HCT116 (cell line): ENCODE measurements at regions not wholly inside any gene's neighbourhood (a gene's known extent, or its start where the extent isn't known, plus 50 kb on each side); places are given as distances from the start of the nearest gene placed in this dataset.

Source experiments
- CEBPB ChIP-seq: IDR thresholded peaks from 2 replicates; pipeline ENCODE4 v1.6.1; 2012; ENCODE audit warnings: low read depth
- EZH2 ChIP-seq: fragments of 200-600 bp; sonication (generic); IDR thresholded peaks from 2 replicates; pipeline ENCODE4 v1.6.1; 2017; ENCODE audit warnings: antibody characterized with exemption, mixed run types
- POLR2A ChIP-seq: IDR thresholded peaks from 2 replicates; pipeline ENCODE4 v1.7.0; 2011; ENCODE audit warnings: borderline replicate concordance; ENCODE audit not compliant: insufficient read depth, insufficient read length; ENCODE audit errors: extremely low read depth
- POLR2AphosphoS5 ChIP-seq: IDR thresholded peaks from 2 replicates; pipeline ENCODE4 v1.6.1; 2011; ENCODE audit warnings: mild to moderate bottlenecking, low read depth, low read length, moderate library complexity
- RAD21 ChIP-seq: IDR thresholded peaks from 2 replicates; pipeline ENCODE4 v1.6.1; 2012; ENCODE audit warnings: low read depth, mild to moderate bottlenecking
- SIN3A ChIP-seq: IDR thresholded peaks from 2 replicates; pipeline ENCODE4 v1.6.1; 2012; ENCODE audit warnings: low read depth
- YY1 ChIP-seq: IDR thresholded peaks from 2 replicates; pipeline ENCODE4 v1.6.1; 2011; ENCODE audit warnings: low read length, low read depth, moderate library complexity, mild to moderate bottlenecking; ENCODE audit not compliant: insufficient replicate concordance; ENCODE audit errors: extremely low read depth
- ZNF274 ChIP-seq: fragments of 200-500 bp; sonication (Bioruptor generic); IDR thresholded peaks from 2 replicates; pipeline ENCODE4 v1.6.1; 2014; ENCODE audit warnings: mild to moderate bottlenecking, low read depth, low read length, inconsistent platforms
- TF ChIP-seq, protein P1 (sequence below), 3 experiments: fragments of 200-600 bp in 1 of 3; sonication (generic) in 1 of 3; IDR thresholded peaks in 2 of 3; conservative IDR thresholded peaks in 1 of 3; 2 replicates each; pipeline ENCODE4 v1.5.1; 2012 to 2017; ENCODE audit warnings: low read depth in 2 of 3, low read length in 2 of 3, antibody characterized with exemption in 1 of 3, borderline replicate concordance in 1 of 3, control low read depth in 1 of 3, mild to moderate bottlenecking in 1 of 3, mixed read lengths in 1 of 3, mixed run types in 1 of 3, moderate library complexity in 1 of 3; ENCODE audit not compliant: insufficient read depth in 1 of 3
- TF ChIP-seq, protein P2 (sequence below): IDR thresholded peaks from 2 replicates; pipeline ENCODE4 v1.6.1; 2012
- TF ChIP-seq, protein P3 (sequence below): IDR thresholded peaks from 2 replicates; pipeline ENCODE4 v1.6.1; 2012; ENCODE audit warnings: low read depth

- TF ChIP-seq CEBPB (no peak), RAD21 (no peak), POLR2AphosphoS5 (no peak), POLR2A (no peak), ZNF274 (no peak), SIN3A (no peak), EZH2 (no peak), YY1 (no peak)
- TF ChIP-seq, protein P1, sequence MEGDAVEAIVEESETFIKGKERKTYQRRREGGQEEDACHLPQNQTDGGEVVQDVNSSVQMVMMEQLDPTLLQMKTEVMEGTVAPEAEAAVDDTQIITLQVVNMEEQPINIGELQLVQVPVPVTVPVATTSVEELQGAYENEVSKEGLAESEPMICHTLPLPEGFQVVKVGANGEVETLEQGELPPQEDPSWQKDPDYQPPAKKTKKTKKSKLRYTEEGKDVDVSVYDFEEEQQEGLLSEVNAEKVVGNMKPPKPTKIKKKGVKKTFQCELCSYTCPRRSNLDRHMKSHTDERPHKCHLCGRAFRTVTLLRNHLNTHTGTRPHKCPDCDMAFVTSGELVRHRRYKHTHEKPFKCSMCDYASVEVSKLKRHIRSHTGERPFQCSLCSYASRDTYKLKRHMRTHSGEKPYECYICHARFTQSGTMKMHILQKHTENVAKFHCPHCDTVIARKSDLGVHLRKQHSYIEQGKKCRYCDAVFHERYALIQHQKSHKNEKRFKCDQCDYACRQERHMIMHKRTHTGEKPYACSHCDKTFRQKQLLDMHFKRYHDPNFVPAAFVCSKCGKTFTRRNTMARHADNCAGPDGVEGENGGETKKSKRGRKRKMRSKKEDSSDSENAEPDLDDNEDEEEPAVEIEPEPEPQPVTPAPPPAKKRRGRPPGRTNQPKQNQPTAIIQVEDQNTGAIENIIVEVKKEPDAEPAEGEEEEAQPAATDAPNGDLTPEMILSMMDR (IDR thresholded peaks at IDR 0.05 in 2 of 3, conservative IDR thresholded peaks at IDR 0.05 in 1 of 3; ENCODE audit: borderline replicate concordance in 1 of 3, insufficient read depth in 1 of 3, low read depth in 2 of 3, low read length in 2 of 3): no peak
- TF ChIP-seq, protein P2, sequence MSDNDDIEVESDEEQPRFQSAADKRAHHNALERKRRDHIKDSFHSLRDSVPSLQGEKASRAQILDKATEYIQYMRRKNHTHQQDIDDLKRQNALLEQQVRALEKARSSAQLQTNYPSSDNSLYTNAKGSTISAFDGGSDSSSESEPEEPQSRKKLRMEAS: no peak
- TF ChIP-seq, protein P3, sequence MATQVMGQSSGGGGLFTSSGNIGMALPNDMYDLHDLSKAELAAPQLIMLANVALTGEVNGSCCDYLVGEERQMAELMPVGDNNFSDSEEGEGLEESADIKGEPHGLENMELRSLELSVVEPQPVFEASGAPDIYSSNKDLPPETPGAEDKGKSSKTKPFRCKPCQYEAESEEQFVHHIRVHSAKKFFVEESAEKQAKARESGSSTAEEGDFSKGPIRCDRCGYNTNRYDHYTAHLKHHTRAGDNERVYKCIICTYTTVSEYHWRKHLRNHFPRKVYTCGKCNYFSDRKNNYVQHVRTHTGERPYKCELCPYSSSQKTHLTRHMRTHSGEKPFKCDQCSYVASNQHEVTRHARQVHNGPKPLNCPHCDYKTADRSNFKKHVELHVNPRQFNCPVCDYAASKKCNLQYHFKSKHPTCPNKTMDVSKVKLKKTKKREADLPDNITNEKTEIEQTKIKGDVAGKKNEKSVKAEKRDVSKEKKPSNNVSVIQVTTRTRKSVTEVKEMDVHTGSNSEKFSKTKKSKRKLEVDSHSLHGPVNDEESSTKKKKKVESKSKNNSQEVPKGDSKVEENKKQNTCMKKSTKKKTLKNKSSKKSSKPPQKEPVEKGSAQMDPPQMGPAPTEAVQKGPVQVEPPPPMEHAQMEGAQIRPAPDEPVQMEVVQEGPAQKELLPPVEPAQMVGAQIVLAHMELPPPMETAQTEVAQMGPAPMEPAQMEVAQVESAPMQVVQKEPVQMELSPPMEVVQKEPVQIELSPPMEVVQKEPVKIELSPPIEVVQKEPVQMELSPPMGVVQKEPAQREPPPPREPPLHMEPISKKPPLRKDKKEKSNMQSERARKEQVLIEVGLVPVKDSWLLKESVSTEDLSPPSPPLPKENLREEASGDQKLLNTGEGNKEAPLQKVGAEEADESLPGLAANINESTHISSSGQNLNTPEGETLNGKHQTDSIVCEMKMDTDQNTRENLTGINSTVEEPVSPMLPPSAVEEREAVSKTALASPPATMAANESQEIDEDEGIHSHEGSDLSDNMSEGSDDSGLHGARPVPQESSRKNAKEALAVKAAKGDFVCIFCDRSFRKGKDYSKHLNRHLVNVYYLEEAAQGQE: no peak
Measured at GRCh38 chrY:15583111-15583510, 1058.8 kb downstream of the NLGN4Y start.
